ENCODE measurements at regions not wholly inside any gene's neighbourhood (a gene's known extent, or its start where the extent isn't known, plus 50 kb on each side); places are given as distances from the start of the nearest gene placed in this dataset.

GRCh38 chr22:48976556-48977535 is 850.8 kb downstream of the BRD1 start:
- no peak for DNase-seq

GRCh38 chr22:48975886-48976285 is 851.8 kb downstream of the BRD1 start:
- DNase-seq, result no peak

GRCh38 chr22:48975316-48975741 is 852.3 kb downstream of the BRD1 start:
- DNase-seq, result no peak

- no peak for DNase-seq
These were observed 853.0 kb downstream of the BRD1 start for GRCh38 chr22:48974443-48975315.

- no peak for DNase-seq
These were observed 854.0 kb downstream of the BRD1 start for GRCh38 chr22:48973694-48974041.

- no peak for DNase-seq
These were observed 854.5 kb downstream of the BRD1 start for GRCh38 chr22:48972979-48973693.

GRCh38 chr22:48968201-48968959 is 859.3 kb downstream of the BRD1 start:
- peak; percentile 3 for DNase-seq

GRCh38 chr22:48963405-48963804 is 864.3 kb downstream of the BRD1 start:
- no peak for DNase-seq

GRCh38 chr22:48961705-48962104 is 866.0 kb downstream of the BRD1 start:
- no peak for DNase-seq

- DNase-seq, result no peak
These were observed 866.6 kb downstream of the BRD1 start for GRCh38 chr22:48960980-48961660.

- no peak for DNase-seq
These were observed 867.1 kb downstream of the BRD1 start for GRCh38 chr22:48960576-48960975.

- DNase-seq, result no peak
These were observed 868.2 kb downstream of the BRD1 start for GRCh38 chr22:48959496-48959895.

- DNase-seq, result no peak
These were observed 869.7 kb downstream of the BRD1 start for GRCh38 chr22:48957987-48958321.

GRCh38 chr22:48957311-48957986 is 870.2 kb downstream of the BRD1 start:
- no peak for DNase-seq

- no peak for DNase-seq
These were observed 872.0 kb downstream of the BRD1 start for GRCh38 chr22:48955351-48956311.

- no peak for DNase-seq
These were observed 872.8 kb downstream of the BRD1 start for GRCh38 chr22:48954781-48955311.

- no peak for DNase-seq
These were observed 873.8 kb downstream of the BRD1 start for GRCh38 chr22:48953830-48954229.

GRCh38 chr22:48953103-48953720 is 874.5 kb downstream of the BRD1 start:
- DNase-seq, result no peak

Measured in activated CD4-positive, alpha-beta T cell treated with anti-CD3 and anti-CD28 coated beads, Interleukin-2, amount 50 U/mL, for 16 hours (primary cell).